IMR-90 (cell line): ENCODE measurements at regions not wholly inside any gene's neighbourhood (a gene's known extent, or its start where the extent isn't known, plus 50 kb on each side); places are given as distances from the start of the nearest gene placed in this dataset.

ENCODE experiments used
- ATAC-seq: fragments of 200-7000 bp; cut with Tn5 transposase; 2 replicates; pipeline ENCODE4 v1.9.1; 2020; ENCODE audit warnings: low read depth, mild to moderate bottlenecking, moderate library complexity
- BruUV-seq: library from RNA; stranded (reverse); fragments of 400-500 nt; replicated peaks from 2 replicates; lab custom pipeline; 2021; lab: Mats Ljungman, UMichigan
- CTCF ChIA-PET: fragments of 300-600 bp; formaldehyde crosslinking; extraction: SDS; loops from one replicate; lab custom pipeline; 2021; ENCODE audit warnings: antibody characterized with exemption; lab: Yijun Ruan, JAX
- POLR2A ChIA-PET: fragments of 300-600 bp; sonication (Branson Sonifier 250); formaldehyde crosslinking; loops from one replicate; lab custom pipeline; 2022; ENCODE audit warnings: antibody characterized with exemption; ENCODE audit not compliant: unreplicated experiment; lab: Charles Lee
- DNase-seq: peaks from one replicate; pipeline ENCODE4 v3.0.0; 2013
- H2AFZ ChIP-seq: replicated peaks from 2 replicates; pipeline ENCODE3; 2013; ENCODE audit warnings: low read length, mild to moderate bottlenecking; ENCODE audit not compliant: poor library complexity
- H2AK5ac ChIP-seq: 2 replicates; pipeline ENCODE4 v1.6.1; 2013; ENCODE audit warnings: low read depth, low read length, inconsistent platforms
- H2AK9ac ChIP-seq: replicated peaks from 2 replicates; pipeline ENCODE3; 2013; ENCODE audit warnings: mild to moderate bottlenecking, low read depth, low read length, moderate library complexity; ENCODE audit not compliant: poor library complexity
- H2BK120ac ChIP-seq: 2 replicates; pipeline ENCODE4 v1.6.1; 2013; ENCODE audit warnings: low read depth, low read length, inconsistent platforms
- H2BK15ac ChIP-seq: 3 replicates; pipeline ENCODE4 v1.6.1; 2013; ENCODE audit warnings: low read depth, low read length, inconsistent platforms
- H2BK20ac ChIP-seq: 2 replicates; pipeline ENCODE4 v1.6.1; 2013; ENCODE audit warnings: low read depth, mild to moderate bottlenecking, inconsistent platforms, low read length, moderate library complexity
- H2BK5ac ChIP-seq: 2 replicates; pipeline ENCODE4 v1.6.1; 2013; ENCODE audit warnings: mild to moderate bottlenecking, low read depth, low read length, inconsistent platforms; ENCODE audit not compliant: poor library complexity, severe bottlenecking
- H3K14ac ChIP-seq: replicated peaks from 2 replicates; pipeline ENCODE4 v1.6.1; 2013; ENCODE audit warnings: low read depth, low read length, inconsistent platforms
- H3K18ac ChIP-seq: 2 replicates; pipeline ENCODE4 v1.6.1; 2013; ENCODE audit warnings: low read depth, low read length, control low read depth
- H3K23ac ChIP-seq: 2 replicates; pipeline ENCODE4 v1.6.1; 2013; ENCODE audit warnings: low read depth, low read length, inconsistent platforms
- H3K27ac ChIP-seq: 2 replicates; pipeline ENCODE4 v1.5.1; 2013; ENCODE audit warnings: mild to moderate bottlenecking, control low read depth, low read length; ENCODE audit not compliant: insufficient read depth
- H3K27me3 ChIP-seq: 2 replicates; pipeline ENCODE4 v1.6.1; 2013; ENCODE audit warnings: low read length; ENCODE audit not compliant: control insufficient read depth, insufficient read depth
- H3K36me3 ChIP-seq: 2 replicates; pipeline ENCODE4 v1.6.1; 2013; ENCODE audit warnings: low read length, mixed read lengths; ENCODE audit not compliant: control insufficient read depth, insufficient read depth
- H3K4ac ChIP-seq: 2 replicates; pipeline ENCODE4 v1.6.1; 2013; ENCODE audit warnings: low read depth, low read length, inconsistent platforms
- H3K4me1 ChIP-seq: 2 replicates; pipeline ENCODE4 v1.6.1; 2013; ENCODE audit warnings: low read length, mixed read lengths; ENCODE audit not compliant: control insufficient read depth, insufficient read depth
- H3K4me2 ChIP-seq: 2 replicates; pipeline ENCODE4 v1.6.1; 2013; ENCODE audit warnings: low read depth, mild to moderate bottlenecking, control low read depth, low read length, moderate library complexity
- H3K4me3 ChIP-seq: 2 replicates; pipeline ENCODE4 v1.5.1; 2013; ENCODE audit warnings: low read depth, mild to moderate bottlenecking, control low read depth, low read length, moderate library complexity; ENCODE audit not compliant: insufficient read depth
- H3K56ac ChIP-seq: 2 replicates; pipeline ENCODE4 v1.6.1; 2013; ENCODE audit warnings: low read length, inconsistent platforms; ENCODE audit not compliant: insufficient read depth; ENCODE audit errors: extremely low read depth
- H3K79me1 ChIP-seq, 2 experiments: 2 replicates each; pipeline ENCODE4 v1.6.1; 2013; ENCODE audit warnings: low read length in 2 of 2, inconsistent platforms in 1 of 2, low read depth in 1 of 2
- H3K9ac ChIP-seq: 2 replicates; pipeline ENCODE4 v1.6.1; 2013; ENCODE audit warnings: low read depth, low read length, control low read depth
- H3K9me1 ChIP-seq: 2 replicates; pipeline ENCODE4 v1.6.1; 2013; ENCODE audit warnings: low read length, inconsistent platforms; ENCODE audit not compliant: insufficient read depth
- H3K9me3 ChIP-seq: 2 replicates; pipeline ENCODE4 v1.6.1; 2013; ENCODE audit warnings: low read length; ENCODE audit not compliant: control insufficient read depth, insufficient read depth
- H4K20me1 ChIP-seq: 2 replicates; pipeline ENCODE4 v1.6.1; 2013; ENCODE audit warnings: low read length, inconsistent platforms; ENCODE audit not compliant: insufficient read depth
- H4K5ac ChIP-seq: 2 replicates; pipeline ENCODE4 v1.6.1; 2013; ENCODE audit warnings: mild to moderate bottlenecking, low read depth, low read length, control low read depth
- H4K8ac ChIP-seq, 2 experiments: 2 replicates each; pipeline ENCODE4 v1.6.1; 2013; ENCODE audit warnings: low read depth in 2 of 2, low read length in 2 of 2, control low read depth in 1 of 2, inconsistent platforms in 1 of 2
- H4K91ac ChIP-seq: 2 replicates; pipeline ENCODE4 v1.6.1; 2013; ENCODE audit warnings: low read depth, low read length, inconsistent platforms; ENCODE audit not compliant: insufficient read depth
- BHLHE40 ChIP-seq: fragments of 150-350 bp; IDR thresholded peaks from 2 replicates; pipeline ENCODE4 v1.6.1; 2016; ENCODE audit warnings: mild to moderate bottlenecking, low read depth, low read length
- FOS ChIP-seq: fragments of 150-350 bp; IDR thresholded peaks from 2 replicates; pipeline ENCODE4 v1.6.1; 2016; ENCODE audit warnings: low read depth, low read length
- MXI1 ChIP-seq: IDR thresholded peaks from 2 replicates; pipeline ENCODE4 v1.6.1; 2012; ENCODE audit warnings: low read depth, mild to moderate bottlenecking, low read length, moderate library complexity, borderline replicate concordance
- NFE2L2 ChIP-seq: fragments of 150-350 bp; IDR thresholded peaks from 2 replicates; pipeline ENCODE4 v1.6.1; 2016; ENCODE audit warnings: low read depth, mild to moderate bottlenecking, low read length
- POLR2A ChIP-seq: IDR thresholded peaks from 2 replicates; pipeline ENCODE4 v1.6.1; 2012; ENCODE audit warnings: mild to moderate bottlenecking, low read depth, low read length
- RAD21 ChIP-seq: IDR thresholded peaks from 2 replicates; pipeline ENCODE4 v1.6.1; 2012; ENCODE audit warnings: low read length, improper control_type of control experiment
- RCOR1 ChIP-seq: IDR thresholded peaks from 2 replicates; pipeline ENCODE4 v1.6.1; 2012; ENCODE audit warnings: mild to moderate bottlenecking, low read length, improper control_type of control experiment; ENCODE audit not compliant: insufficient replicate concordance
- RFX5 ChIP-seq: IDR thresholded peaks from 2 replicates; pipeline ENCODE4 v1.8.0; 2012; ENCODE audit warnings: low read depth, mild to moderate bottlenecking, low read length, moderate library complexity
- SMC3 ChIP-seq: fragments of 150-350 bp; IDR thresholded peaks from 2 replicates; pipeline ENCODE4 v1.6.1; 2016; ENCODE audit warnings: low read depth, mild to moderate bottlenecking, antibody characterized with exemption, low read length, moderate library complexity
- WGBS, 2 experiments: methylation state at CpG; one replicate each; pipeline versions ENCODE4 v1.1.5 to v1.1.7; 2013; ENCODE audit warnings: missing lambda C conversion rate in 2 of 2; ENCODE audit not compliant: insufficient read length in 1 of 2; ENCODE audit errors: extremely low coverage in 2 of 2; 5-methylcytosine and 5-hydroxymethylcytosine counted together
- dilution Hi-C: fragments of 300-500 bp; cut with HindIII; formaldehyde crosslinking; loops from one replicate; pipeline ENCODE4 v1.14.3; 2018; ENCODE audit warnings: low sequenced_read_pairs; ENCODE audit not compliant: unreplicated experiment
- in situ Hi-C: fragments of 300-500 bp; cut with MboI; formaldehyde crosslinking; loops from 3 replicates; pipeline ENCODE4 v1.14.3; 2019; ENCODE audit warnings: low sequenced_read_pairs, inconsistent platforms, mixed read lengths
- intact Hi-C: fragments of 100-400 bp; cut with micrococcal nuclease; formaldehyde crosslinking; loops from 2 replicates; pipeline ENCODE4 v1.10.0; 2022
- TF ChIP-seq, protein P1 (sequence below): conservative IDR thresholded peaks from 2 replicates; pipeline ENCODE4 v1.5.1; 2012; ENCODE audit warnings: mild to moderate bottlenecking, low read depth, low read length, improper control_type of control experiment
- TF ChIP-seq, protein P2 (sequence below): fragments of 150-350 bp; IDR thresholded peaks from 2 replicates; pipeline ENCODE4 v1.6.1; 2016; ENCODE audit warnings: low read depth, mild to moderate bottlenecking, low read length, moderate library complexity, borderline replicate concordance

- in situ Hi-C loops, result loop anchor here (10.0 kb wide), 1 partner anchor 230 kb away; no protein-coding TSS in a partner anchor
- no peaks in the 10 kb centered on the region for H3K9me1 ChIP-seq
- no peak overlapping the region for H4K5ac ChIP-seq
Observed at GRCh38 chr14:100644784-100645183, 57.6 kb upstream of the BEGAIN start.

More at GRCh38 chr14:100644784-100645183, 57.6 kb upstream of the BEGAIN start:
- peaks cover 21% of the 10 kb centered on the region for H3K27me3 ChIP-seq
- no peaks in the 10 kb centered on the region for H4K20me1 ChIP-seq
- H3K14ac ChIP-seq, result no peak overlapping the region
- no peak overlapping the region for H2AK9ac ChIP-seq
- ChIA-PET POLR2A (no interaction called here), CTCF (interaction anchor here (0.6 to 3.0 kb wide), 5 partner anchors 10 to 973 kb away, joined by 3 to 26 read pairs (median 7); no protein-coding TSS in a partner anchor)
- H2BK5ac ChIP-seq, result no peak overlapping the region
- no peak overlapping the region for H4K91ac ChIP-seq
- intact Hi-C loops (loop anchor here (1.0 kb wide), 2 partner anchors 227 to 259 kb away; no protein-coding TSS in a partner anchor), dilution Hi-C loops (no loop called here)
- H3K79me1 ChIP-seq, result no peaks in the 10 kb centered on the region
- no peak overlapping the region for H2AK5ac ChIP-seq
- no peak overlapping the region for H2AFZ ChIP-seq
- DNase-seq (no peak), ATAC-seq (no peak)
- no peak overlapping the region for H3K4me2 ChIP-seq
- no peak overlapping the region for H3K9ac ChIP-seq
- TF ChIP-seq BHLHE40 (no peak), FOS (no peak), POLR2A (no peak), RFX5 (no peak), NFE2L2 (no peak), SMC3 (no peak), RCOR1 (no peak), MXI1 (no peak), RAD21 (no peak)
- TF ChIP-seq, protein P1, sequence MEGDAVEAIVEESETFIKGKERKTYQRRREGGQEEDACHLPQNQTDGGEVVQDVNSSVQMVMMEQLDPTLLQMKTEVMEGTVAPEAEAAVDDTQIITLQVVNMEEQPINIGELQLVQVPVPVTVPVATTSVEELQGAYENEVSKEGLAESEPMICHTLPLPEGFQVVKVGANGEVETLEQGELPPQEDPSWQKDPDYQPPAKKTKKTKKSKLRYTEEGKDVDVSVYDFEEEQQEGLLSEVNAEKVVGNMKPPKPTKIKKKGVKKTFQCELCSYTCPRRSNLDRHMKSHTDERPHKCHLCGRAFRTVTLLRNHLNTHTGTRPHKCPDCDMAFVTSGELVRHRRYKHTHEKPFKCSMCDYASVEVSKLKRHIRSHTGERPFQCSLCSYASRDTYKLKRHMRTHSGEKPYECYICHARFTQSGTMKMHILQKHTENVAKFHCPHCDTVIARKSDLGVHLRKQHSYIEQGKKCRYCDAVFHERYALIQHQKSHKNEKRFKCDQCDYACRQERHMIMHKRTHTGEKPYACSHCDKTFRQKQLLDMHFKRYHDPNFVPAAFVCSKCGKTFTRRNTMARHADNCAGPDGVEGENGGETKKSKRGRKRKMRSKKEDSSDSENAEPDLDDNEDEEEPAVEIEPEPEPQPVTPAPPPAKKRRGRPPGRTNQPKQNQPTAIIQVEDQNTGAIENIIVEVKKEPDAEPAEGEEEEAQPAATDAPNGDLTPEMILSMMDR, result no peak
- TF ChIP-seq, protein P2, sequence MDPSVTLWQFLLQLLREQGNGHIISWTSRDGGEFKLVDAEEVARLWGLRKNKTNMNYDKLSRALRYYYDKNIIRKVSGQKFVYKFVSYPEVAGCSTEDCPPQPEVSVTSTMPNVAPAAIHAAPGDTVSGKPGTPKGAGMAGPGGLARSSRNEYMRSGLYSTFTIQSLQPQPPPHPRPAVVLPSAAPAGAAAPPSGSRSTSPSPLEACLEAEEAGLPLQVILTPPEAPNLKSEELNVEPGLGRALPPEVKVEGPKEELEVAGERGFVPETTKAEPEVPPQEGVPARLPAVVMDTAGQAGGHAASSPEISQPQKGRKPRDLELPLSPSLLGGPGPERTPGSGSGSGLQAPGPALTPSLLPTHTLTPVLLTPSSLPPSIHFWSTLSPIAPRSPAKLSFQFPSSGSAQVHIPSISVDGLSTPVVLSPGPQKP, result no peak
- no peak overlapping the region for H3K4ac ChIP-seq
- peaks cover 2% of the 10 kb centered on the region; the same call in 1 of the 2 replicates for H3K9me3 ChIP-seq
- H3K4me3 ChIP-seq, result no peak overlapping the region
- no peak overlapping the region for H3K18ac ChIP-seq
- WGBS, 2 experiments, result 74% methylated on average over 5 of the region's 8 CpGs; no CpG with 5 or more reads in 1 of the 2 experiments
- no peaks in the 10 kb centered on the region for H3K36me3 ChIP-seq
- no peak overlapping the region for H2BK120ac ChIP-seq
- H2BK15ac ChIP-seq, result no peak overlapping the region
- H3K4me1 ChIP-seq, result peaks cover 8% of the 10 kb centered on the region; the same call in 1 of the 2 replicates
- H2BK20ac ChIP-seq, result no peak overlapping the region
- H3K56ac ChIP-seq, result no peak overlapping the region
- H3K23ac ChIP-seq, result no peak overlapping the region
- no peak overlapping the region for H4K8ac ChIP-seq
- H3K27ac ChIP-seq, result no peak overlapping the region
- no TSS peak for BruUV-seq
